Right atrium auricular region (tissue), 2 donors: ENCODE measurements at regions not wholly inside any gene's neighbourhood (a gene's known extent, or its start where the extent isn't known, plus 50 kb on each side); places are given as distances from the start of the nearest gene placed in this dataset.

Experiments used
- DNase-seq: peaks from one replicate; pipeline ENCODE4 v3.0.0-alpha.2; 2019; ENCODE audit warnings: low spot score
- H3K27ac ChIP-seq, 2 donors: fragments of 200-600 bp; sonication (generic); 1 replicate in 1 of 2; 2 replicates in 1 of 2; pipeline ENCODE4 v1.5.1; 2016 to 2019
- H3K27me3 ChIP-seq, 2 donors: fragments of 200-600 bp; sonication (generic); one replicate each; pipeline versions ENCODE4 v1.5.1 to v1.6.0; 2017 to 2019
- H3K36me3 ChIP-seq: fragments of 200-600 bp; sonication (generic); one replicate; pipeline ENCODE4 v1.5.1; 2016
- H3K4me1 ChIP-seq, 2 donors: fragments of 200-600 bp; sonication (generic); one replicate each; pipeline versions ENCODE4 v1.5.1 to v1.6.0; 2017 to 2019
- H3K4me3 ChIP-seq, 2 donors: fragments of 200-600 bp; sonication (generic); 1 replicate in 1 of 2; 2 replicates in 1 of 2; pipeline ENCODE4 v1.5.1; 2017 to 2019; ENCODE audit warnings: mild to moderate bottlenecking in 1 of 2, moderate library complexity in 1 of 2
- H3K9me3 ChIP-seq, 2 donors: fragments of 200-600 bp; sonication (generic); one replicate each; pipeline ENCODE4 v1.5.1; 2019
- CTCF ChIP-seq, 2 donors: fragments of 200-600 bp; sonication (generic); IDR thresholded peaks; one replicate each; pipeline ENCODE4 v1.5.1; 2019; ENCODE audit warnings: antibody characterized with exemption in 2 of 2

DNA sequence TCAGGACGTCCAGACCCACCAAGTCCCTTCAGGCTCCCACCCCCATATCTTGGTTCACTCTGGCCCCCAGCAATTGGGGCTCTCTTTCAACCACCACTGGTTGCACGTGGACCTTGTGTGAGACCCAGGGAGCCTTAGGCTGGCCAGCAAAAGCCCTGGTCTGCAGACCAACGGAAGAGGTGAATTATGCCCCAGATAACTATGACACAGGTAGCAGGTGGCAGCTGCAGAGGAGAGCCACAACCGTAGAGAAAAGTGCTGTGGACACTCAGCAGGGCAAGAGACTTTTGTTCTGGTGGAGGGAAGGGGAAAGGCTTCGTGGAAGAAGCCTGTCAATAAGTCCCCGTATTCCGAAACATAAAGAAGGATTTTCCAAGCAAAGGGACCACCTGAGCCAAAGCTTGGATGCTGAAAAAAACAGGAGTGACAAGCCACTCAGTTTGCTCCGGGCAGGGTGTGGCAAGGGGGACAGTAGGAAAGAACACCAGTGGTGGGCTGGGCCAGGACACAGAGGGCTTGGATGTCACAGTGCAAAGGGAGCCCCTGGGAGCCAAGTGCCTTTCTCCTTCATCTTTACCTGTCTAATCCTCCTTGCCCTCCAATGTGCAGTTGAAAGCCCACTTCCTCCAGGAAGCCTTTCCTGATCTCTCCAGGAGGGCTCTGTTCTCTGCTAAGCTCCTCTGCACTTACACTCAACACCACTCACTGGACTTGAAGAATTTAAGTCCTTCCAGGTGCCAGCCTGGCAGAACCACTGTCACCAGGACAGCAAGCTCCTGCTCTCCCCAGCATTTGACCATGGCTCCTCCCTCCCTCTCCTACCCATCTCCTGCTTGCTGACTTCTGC is 264.7 kb downstream of the BUD13 start:
- Histone ChIP-seq H3K9me3 (no peaks in the 10 kb centered on the region), H3K27me3 (no peaks in the 10 kb centered on the region), H3K36me3 (no peaks in the 10 kb centered on the region), H3K4me1 (no peaks in the 10 kb centered on the region), H3K27ac (no peak overlapping the region), H3K4me3 (no peak overlapping the region)
- no peak for TF ChIP-seq CTCF (IDR thresholded peaks at IDR 0.05)
- DNase-seq = no peak

DNA sequence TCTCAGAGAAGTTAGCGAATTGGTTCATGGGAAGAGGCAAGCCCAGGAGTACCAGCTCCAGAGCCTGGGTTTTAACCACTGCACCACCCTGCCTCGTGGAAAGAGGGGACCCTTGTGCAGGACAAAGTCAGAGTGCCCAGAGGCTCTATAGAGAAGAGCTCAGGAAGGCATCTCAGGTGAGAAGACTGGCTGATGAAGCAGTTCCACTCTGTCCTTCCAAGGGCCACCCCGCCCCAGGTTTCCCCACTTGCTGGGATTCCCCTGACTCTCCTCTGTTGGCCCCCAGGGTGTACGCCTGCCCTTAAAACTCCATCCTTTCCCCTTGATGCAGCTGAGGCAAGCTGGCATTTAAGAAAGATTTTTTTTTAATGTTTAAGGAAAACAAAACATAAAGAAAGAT is 265.8 kb downstream of the BUD13 start:
- DNase-seq = no peak
- Histone ChIP-seq H3K9me3 (no peaks in the 10 kb centered on the region), H3K27me3 (no peaks in the 10 kb centered on the region), H3K4me3 (no peak overlapping the region), H3K27ac (no peak overlapping the region), H3K4me1 (no peaks in the 10 kb centered on the region), H3K36me3 (no peaks in the 10 kb centered on the region)
- TF ChIP-seq CTCF (IDR thresholded peaks at IDR 0.05) = no peak

DNA sequence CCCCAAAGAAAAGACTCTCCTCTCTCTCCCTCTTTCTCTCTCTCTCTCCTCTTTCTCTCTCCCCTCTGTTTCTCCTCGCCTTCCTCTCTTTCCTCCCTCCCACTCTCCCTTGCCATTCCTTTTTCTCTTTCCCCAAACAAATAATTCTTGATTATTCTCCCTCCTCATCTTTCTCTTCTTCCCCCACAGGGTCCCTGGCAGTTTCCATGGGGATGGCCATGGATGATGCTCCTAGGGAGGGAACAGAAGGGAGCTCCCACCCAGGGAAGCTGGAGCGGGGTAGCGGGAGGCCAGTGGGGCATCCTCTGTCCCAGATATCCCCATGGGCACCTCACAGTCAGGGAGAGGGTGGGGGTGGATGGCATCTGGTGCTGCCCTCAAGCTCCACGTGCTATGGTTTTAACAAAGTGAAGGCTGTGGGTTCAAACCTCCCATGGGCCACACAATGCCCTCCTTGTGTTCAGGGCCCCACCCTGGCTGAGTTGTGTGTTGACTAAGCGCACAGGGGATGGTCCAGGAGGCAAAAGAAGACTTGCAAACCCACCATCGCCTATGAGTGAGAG is 266.4 kb downstream of the BUD13 start:
- no peaks in the 10 kb centered on the region for H3K4me1 ChIP-seq
- no peaks in the 10 kb centered on the region for H3K27me3 ChIP-seq
- H3K4me3 ChIP-seq = no peak overlapping the region
- H3K36me3 ChIP-seq = no peaks in the 10 kb centered on the region
- no peak for DNase-seq
- no peak overlapping the region for H3K27ac ChIP-seq
- H3K9me3 ChIP-seq = no peaks in the 10 kb centered on the region
- TF ChIP-seq CTCF (IDR thresholded peaks at IDR 0.05) = no peak

- Histone ChIP-seq H3K9me3 (no peaks in the 10 kb centered on the region), H3K27ac (no peak overlapping the region), H3K27me3 (no peaks in the 10 kb centered on the region), H3K4me3 (no peak overlapping the region), H3K4me1 (peaks cover 0 to 2% of the 10 kb centered on the region in 2 donors), H3K36me3 (no peaks in the 10 kb centered on the region)
- TF ChIP-seq CTCF (IDR thresholded peaks at IDR 0.05) = no peak
- no peak for DNase-seq
Measured at GRCh38 chr11:116505298-116506262, 267.2 kb downstream of the BUD13 start.

- H3K36me3 ChIP-seq = no peaks in the 10 kb centered on the region
- H3K27me3 ChIP-seq = no peaks in the 10 kb centered on the region
- no peak overlapping the region for H3K27ac ChIP-seq
- no peak for TF ChIP-seq CTCF (IDR thresholded peaks at IDR 0.05)
- no peak for DNase-seq
- no peak overlapping the region for H3K4me3 ChIP-seq
- no peaks in the 10 kb centered on the region for H3K9me3 ChIP-seq
- H3K4me1 ChIP-seq = peaks cover 0 to 11% of the 10 kb centered on the region in 2 donors
Measured at GRCh38 chr11:116504541-116505297, 268.1 kb downstream of the BUD13 start.
